Fibroblast of lung (primary cell): ENCODE measurements at regions not wholly inside any gene's neighbourhood (a gene's known extent, or its start where the extent isn't known, plus 50 kb on each side); places are given as distances from the start of the nearest gene placed in this dataset.

ENCODE experiments used
- DNase-seq, 2 donors: peaks; one replicate each; pipeline versions ENCODE4 v3.0.0 to v3.0.0-alpha.2; 2010; ENCODE audit warnings: low read depth in 2 of 2
- H2AFZ ChIP-seq: 2 replicates; pipeline ENCODE4 v1.5.1; 2012; ENCODE audit warnings: low read length, control low read depth, inconsistent platforms
- H3K27ac ChIP-seq: 2 replicates; pipeline ENCODE4 v1.5.1; 2011; ENCODE audit warnings: low read length, control low read depth; ENCODE audit not compliant: insufficient read depth
- H3K27me3 ChIP-seq: 2 replicates; pipeline ENCODE4 v1.5.1; 2011; ENCODE audit warnings: mild to moderate bottlenecking, low read length; ENCODE audit not compliant: control insufficient read depth, insufficient read depth
- H3K36me3 ChIP-seq: 2 replicates; pipeline ENCODE4 v1.5.1; 2011; ENCODE audit warnings: low read length; ENCODE audit not compliant: control insufficient read depth, insufficient read depth
- H3K4me1 ChIP-seq: 2 replicates; pipeline ENCODE4 v1.5.1; 2011; ENCODE audit warnings: low read length; ENCODE audit not compliant: control insufficient read depth, insufficient read depth; ENCODE audit errors: extremely low read depth
- H3K4me2 ChIP-seq: 2 replicates; pipeline ENCODE4 v1.5.1; 2011; ENCODE audit warnings: low read length, control low read depth; ENCODE audit not compliant: insufficient read depth; ENCODE audit errors: extremely low read depth
- H3K4me3 ChIP-seq, 4 experiments: fragments of 200-600 bp in 1 of 4; sonication (generic) in 1 of 4; replicated peaks in 1 of 4; 2 replicates each; pipeline ENCODE4 v1.5.1; 2011 to 2016; ENCODE audit warnings: low read length in 4 of 4, low read depth in 3 of 4, mild to moderate bottlenecking in 3 of 4, control low read depth in 2 of 4, inconsistent platforms in 1 of 4, mixed read lengths in 1 of 4; ENCODE audit not compliant: insufficient read depth in 1 of 4; ENCODE audit errors: control extremely low read depth in 1 of 4
- H3K79me2 ChIP-seq: 2 replicates; pipeline ENCODE4 v1.5.1; 2012; ENCODE audit warnings: mild to moderate bottlenecking, low read length, inconsistent platforms; ENCODE audit not compliant: control insufficient read depth, insufficient read depth
- H3K9ac ChIP-seq: 2 replicates; pipeline ENCODE4 v1.5.1; 2011; ENCODE audit warnings: mild to moderate bottlenecking, low read length, control low read depth; ENCODE audit not compliant: insufficient read depth
- H3K9me3 ChIP-seq: 2 replicates; pipeline ENCODE4 v1.5.1; 2012; ENCODE audit warnings: low read depth, low read length; ENCODE audit not compliant: control insufficient read depth, insufficient read depth
- H4K20me1 ChIP-seq: 2 replicates; pipeline ENCODE4 v1.5.1; 2011; ENCODE audit warnings: low read length; ENCODE audit not compliant: control insufficient read depth, insufficient read depth; ENCODE audit errors: extremely low read depth
- EZH2 ChIP-seq: IDR thresholded peaks from 2 replicates; pipeline ENCODE4 v1.5.1; 2012; ENCODE audit warnings: low read length, control low read depth, mild to moderate bottlenecking; ENCODE audit errors: missing control alignments
- TF ChIP-seq, protein P1 (sequence below), 2 donors: IDR thresholded peaks in 1 of 2; conservative IDR thresholded peaks in 1 of 2; 1 replicate in 1 of 2; 2 replicates in 1 of 2; pipeline ENCODE4 v1.5.1; 2011 to 2012; ENCODE audit warnings: low read length in 2 of 2, control low read depth in 1 of 2, inconsistent platforms in 1 of 2, low read depth in 1 of 2, mild to moderate bottlenecking in 1 of 2

DNA sequence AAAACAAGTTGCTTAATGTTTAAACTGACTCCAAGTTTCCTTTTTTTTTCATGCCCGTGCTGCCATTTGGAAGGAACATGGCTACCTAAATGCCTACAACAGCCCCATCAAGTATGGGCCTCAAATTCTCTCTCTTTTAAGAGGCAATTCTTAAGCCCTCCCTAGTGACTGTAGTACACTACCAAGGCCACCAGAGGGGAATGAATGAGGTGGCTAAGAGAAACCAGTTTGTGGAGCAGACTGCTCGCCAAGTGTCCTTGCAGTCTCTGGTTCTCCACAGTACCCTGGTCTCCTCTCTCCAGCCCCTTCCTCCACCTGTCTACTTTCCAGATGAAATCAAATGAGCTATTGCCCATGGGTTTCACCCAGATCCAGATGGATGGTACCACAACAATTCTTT is 1809.6 kb downstream of the BRINP3 start:
- H3K4me2 ChIP-seq, result no peak overlapping the region
- H3K27ac ChIP-seq, result no peak overlapping the region
- H2AFZ ChIP-seq, result no peak overlapping the region
- H4K20me1 ChIP-seq, result no peaks in the 10 kb centered on the region
- no peak overlapping the region for H3K4me3 ChIP-seq
- no peak for TF ChIP-seq EZH2
- TF ChIP-seq, protein P1, sequence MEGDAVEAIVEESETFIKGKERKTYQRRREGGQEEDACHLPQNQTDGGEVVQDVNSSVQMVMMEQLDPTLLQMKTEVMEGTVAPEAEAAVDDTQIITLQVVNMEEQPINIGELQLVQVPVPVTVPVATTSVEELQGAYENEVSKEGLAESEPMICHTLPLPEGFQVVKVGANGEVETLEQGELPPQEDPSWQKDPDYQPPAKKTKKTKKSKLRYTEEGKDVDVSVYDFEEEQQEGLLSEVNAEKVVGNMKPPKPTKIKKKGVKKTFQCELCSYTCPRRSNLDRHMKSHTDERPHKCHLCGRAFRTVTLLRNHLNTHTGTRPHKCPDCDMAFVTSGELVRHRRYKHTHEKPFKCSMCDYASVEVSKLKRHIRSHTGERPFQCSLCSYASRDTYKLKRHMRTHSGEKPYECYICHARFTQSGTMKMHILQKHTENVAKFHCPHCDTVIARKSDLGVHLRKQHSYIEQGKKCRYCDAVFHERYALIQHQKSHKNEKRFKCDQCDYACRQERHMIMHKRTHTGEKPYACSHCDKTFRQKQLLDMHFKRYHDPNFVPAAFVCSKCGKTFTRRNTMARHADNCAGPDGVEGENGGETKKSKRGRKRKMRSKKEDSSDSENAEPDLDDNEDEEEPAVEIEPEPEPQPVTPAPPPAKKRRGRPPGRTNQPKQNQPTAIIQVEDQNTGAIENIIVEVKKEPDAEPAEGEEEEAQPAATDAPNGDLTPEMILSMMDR (conservative IDR thresholded peaks at IDR 0.05 in 1 of 2, IDR thresholded peaks at IDR 0.05 in 1 of 2; ENCODE audit: low read depth in 1 of 2, low read length in 2 of 2), result no peak
- no peaks in the 10 kb centered on the region for H3K4me1 ChIP-seq
- DNase-seq, result no peak
- H3K9ac ChIP-seq, result no peak overlapping the region
- H3K79me2 ChIP-seq, result no peaks in the 10 kb centered on the region
- H3K36me3 ChIP-seq, result no peaks in the 10 kb centered on the region
- H3K27me3 ChIP-seq, result no peaks in the 10 kb centered on the region
- no peaks in the 10 kb centered on the region for H3K9me3 ChIP-seq

DNA sequence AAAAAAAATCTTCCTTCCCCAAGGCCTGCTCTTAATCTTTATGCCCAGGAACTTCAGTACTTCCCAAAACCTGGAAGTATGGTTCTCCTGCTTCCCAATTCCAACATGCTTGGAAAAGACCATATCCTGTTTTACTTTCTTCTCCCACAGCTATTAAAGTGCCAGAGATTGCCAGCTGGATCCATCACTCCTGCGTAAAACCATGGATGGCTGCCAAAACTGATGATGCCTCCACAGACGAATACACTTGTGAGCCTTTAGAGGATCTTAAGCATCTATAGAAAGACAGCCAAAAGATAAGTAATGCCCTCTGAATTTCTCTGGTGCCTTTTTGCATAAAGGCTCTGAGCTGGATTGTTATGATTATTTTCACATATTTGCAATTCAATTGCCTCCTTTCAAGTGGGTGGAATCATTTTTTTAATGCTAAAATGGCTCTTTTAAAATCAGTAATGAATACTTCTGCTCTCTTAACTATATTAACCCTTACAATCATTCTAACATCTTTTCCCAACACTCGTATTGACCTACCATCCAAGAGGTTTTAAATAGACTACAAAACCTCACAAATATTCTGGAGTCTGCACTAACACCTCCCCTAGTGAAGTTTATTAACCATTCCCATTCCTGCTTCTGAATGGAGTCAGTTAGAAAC is 1807.8 kb downstream of the BRINP3 start:
- Histone ChIP-seq H3K4me2 (no peak overlapping the region), H3K4me1 (no peaks in the 10 kb centered on the region), H4K20me1 (no peaks in the 10 kb centered on the region), H2AFZ (no peak overlapping the region), H3K27ac (no peak overlapping the region), H3K9ac (no peak overlapping the region), H3K4me3 (no peak overlapping the region), H3K79me2 (no peaks in the 10 kb centered on the region), H3K27me3 (no peaks in the 10 kb centered on the region), H3K9me3 (no peaks in the 10 kb centered on the region), H3K36me3 (no peaks in the 10 kb centered on the region)
- DNase-seq, result peak; percentile 38 to 73
- no peak for TF ChIP-seq EZH2
- TF ChIP-seq, protein P1 (conservative IDR thresholded peaks at IDR 0.05 in 1 of 2, IDR thresholded peaks at IDR 0.05 in 1 of 2; ENCODE audit: low read depth in 1 of 2, low read length in 2 of 2), result no peak

DNA sequence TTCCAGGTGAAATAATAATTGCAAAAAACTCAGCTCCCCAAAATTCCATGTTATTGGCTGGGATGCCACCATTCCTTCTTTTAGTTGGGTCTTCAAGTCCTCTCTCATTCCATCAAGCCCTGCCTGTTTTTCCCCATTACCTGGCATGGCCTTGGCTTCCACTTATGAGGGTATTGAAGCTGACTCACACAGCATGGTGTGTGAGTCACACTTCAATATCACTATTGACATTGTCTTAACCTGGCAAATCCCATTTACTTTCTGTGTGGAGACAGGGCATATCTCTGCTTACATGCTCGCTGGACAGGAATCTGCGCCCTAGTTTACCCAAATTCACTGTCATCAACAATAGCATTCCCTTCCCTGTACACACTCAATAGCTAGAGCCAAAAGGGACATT is 1806.8 kb downstream of the BRINP3 start:
- TF ChIP-seq, protein P1 (conservative IDR thresholded peaks at IDR 0.05 in 1 of 2, IDR thresholded peaks at IDR 0.05 in 1 of 2; ENCODE audit: low read depth in 1 of 2, low read length in 2 of 2), result no peak
- no peak for TF ChIP-seq EZH2
- no peaks in the 10 kb centered on the region for H3K27me3 ChIP-seq
- H3K27ac ChIP-seq, result no peak overlapping the region
- no peaks in the 10 kb centered on the region for H3K36me3 ChIP-seq
- H3K9me3 ChIP-seq, result no peaks in the 10 kb centered on the region
- no peaks in the 10 kb centered on the region for H4K20me1 ChIP-seq
- no peak overlapping the region for H3K9ac ChIP-seq
- H2AFZ ChIP-seq, result no peak overlapping the region
- no peak overlapping the region for H3K4me3 ChIP-seq
- no peaks in the 10 kb centered on the region for H3K4me1 ChIP-seq
- no peaks in the 10 kb centered on the region for H3K79me2 ChIP-seq
- DNase-seq, result peak in 1 of 2 donors; percentile 45
- H3K4me2 ChIP-seq, result no peak overlapping the region
